Activated gamma-delta T cell treated with Interleukin-2 at 50 U/mL for 16 hours (primary cell): ENCODE measurements at regions not wholly inside any gene's neighbourhood (a gene's known extent, or its start where the extent isn't known, plus 50 kb on each side); places are given as distances from the start of the nearest gene placed in this dataset.
"Not testable (repeated sequence)": the region's sequence is repeated elsewhere in the genome, so short reads cannot be mapped to it uniquely, and the experiment has no call there.

Experiments used
- DNase-seq: peaks from one replicate; pipeline ENCODE4 v3.0.0-alpha.2; 2020

- no peak for DNase-seq
These were observed 229.8 kb downstream of the VAPA start for GRCh38 chr18:10143596-10143995.

GRCh38 chr18:10145546-10145945, 231.7 kb downstream of the VAPA start:
- no peak for DNase-seq

GRCh38 chr18:10147226-10147625, 233.4 kb downstream of the VAPA start:
- no peak for DNase-seq

- no peak for DNase-seq
These were observed 233.9 kb downstream of the VAPA start for GRCh38 chr18:10147752-10148151.

GRCh38 chr18:10148189-10148929, 234.5 kb downstream of the VAPA start:
- DNase-seq: no peak

GRCh38 chr18:10149768-10150556, 236.1 kb downstream of the VAPA start:
- DNase-seq: no peak

- DNase-seq: not testable (repeated sequence)
These were observed 236.8 kb downstream of the VAPA start for GRCh38 chr18:10150576-10150975.

- no peak for DNase-seq
These were observed 238.7 kb downstream of the VAPA start for GRCh38 chr18:10152475-10152874.

- DNase-seq: no peak
These were observed 240.3 kb downstream of the VAPA start for GRCh38 chr18:10153924-10154752.

- no peak for DNase-seq
These were observed 243.9 kb downstream of the VAPA start for GRCh38 chr18:10157706-10158105.

- DNase-seq: no peak
These were observed 246.4 kb downstream of the VAPA start for GRCh38 chr18:10160251-10160650.

GRCh38 chr18:10161315-10161714, 247.5 kb downstream of the VAPA start:
- no peak for DNase-seq

- no peak for DNase-seq
These were observed 248.5 kb downstream of the VAPA start for GRCh38 chr18:10162340-10162739.

GRCh38 chr18:10164271-10165071, 250.7 kb downstream of the VAPA start:
- no peak for DNase-seq

- no peak for DNase-seq
These were observed 252.5 kb downstream of the VAPA start for GRCh38 chr18:10166164-10166807.

GRCh38 chr18:10167759-10168158, 253.9 kb downstream of the VAPA start:
- no peak for DNase-seq

GRCh38 chr18:10168477-10168876, 254.7 kb downstream of the VAPA start:
- DNase-seq: no peak

- no peak for DNase-seq
These were observed 255.3 kb downstream of the VAPA start for GRCh38 chr18:10169064-10169562.

- no peak for DNase-seq
These were observed 256.0 kb downstream of the VAPA start for GRCh38 chr18:10169814-10170213.

- no peak for DNase-seq
These were observed 256.6 kb downstream of the VAPA start for GRCh38 chr18:10170375-10170774.

GRCh38 chr18:10175333-10175732, 261.5 kb downstream of the VAPA start:
- DNase-seq: not testable (repeated sequence)

- not testable (repeated sequence) for DNase-seq
These were observed 265.5 kb downstream of the VAPA start for GRCh38 chr18:10179326-10179725.
